Endothelial cell of umbilical vein (primary cell): ENCODE measurements at regions not wholly inside any gene's neighbourhood (a gene's known extent, or its start where the extent isn't known, plus 50 kb on each side); places are given as distances from the start of the nearest gene placed in this dataset.

ENCODE experiments used
- CTCF ChIP-seq, 2 donors: IDR thresholded peaks; 1 replicate in 1 of 2; 2 replicates in 1 of 2; pipeline ENCODE4 v1.5.1; 2011; ENCODE audit warnings: low read length in 2 of 2, mild to moderate bottlenecking in 2 of 2, moderate library complexity in 2 of 2, control low read depth in 1 of 2, inconsistent platforms in 1 of 2, low read depth in 1 of 2; ENCODE audit not compliant: insufficient read depth in 1 of 2; ENCODE audit errors: extremely low read depth in 1 of 2
- EZH2 ChIP-seq: IDR thresholded peaks from 2 replicates; pipeline ENCODE4 v1.6.1; 2012; ENCODE audit warnings: borderline replicate concordance, low read depth, mild to moderate bottlenecking, moderate library complexity, low read length, inconsistent platforms; ENCODE audit not compliant: severe bottlenecking
- FOS ChIP-seq: IDR thresholded peaks from 2 replicates; pipeline ENCODE4 v1.6.1; 2011; ENCODE audit warnings: mild to moderate bottlenecking, low read length, moderate library complexity, borderline replicate concordance; ENCODE audit not compliant: insufficient read depth
- MYC ChIP-seq: IDR thresholded peaks from one replicate; pipeline ENCODE4 v1.6.1; 2011; ENCODE audit warnings: mild to moderate bottlenecking, low read depth, low read length
- POLR2A ChIP-seq: IDR thresholded peaks from 2 replicates; pipeline ENCODE4 v1.6.1; 2012; ENCODE audit warnings: low read depth, mild to moderate bottlenecking, control low read depth, low read length
- POLR2AphosphoS5 ChIP-seq: IDR thresholded peaks from 2 replicates; pipeline ENCODE4 v1.6.1; 2012; ENCODE audit warnings: low read depth, mild to moderate bottlenecking, control low read depth, low read length, moderate library complexity; ENCODE audit not compliant: insufficient read depth

GRCh38 chr6:118401325-118401975 lies 146.6 kb upstream of the PLN start:
- no peak for TF ChIP-seq CTCF (IDR thresholded peaks at IDR 0.05; ENCODE audit: extremely low read depth in 1 of 2, insufficient read depth in 1 of 2, low read depth in 1 of 2, low read length in 2 of 2)
- no peak for TF ChIP-seq MYC
- TF ChIP-seq POLR2A: no peak
- no peak for TF ChIP-seq EZH2
- TF ChIP-seq POLR2AphosphoS5: no peak
- no peak for TF ChIP-seq FOS
